GM23338 (cell line): ENCODE measurements at regions not wholly inside any gene's neighbourhood (a gene's known extent, or its start where the extent isn't known, plus 50 kb on each side); places are given as distances from the start of the nearest gene placed in this dataset.

ENCODE experiments used
- ATAC-seq: fragments of 200-7000 bp; cut with Tn5 transposase; 3 replicates; pipeline ENCODE4 v1.9.1; 2020
- DNase-seq: peaks from one replicate; pipeline ENCODE4 v3.0.0-alpha.2; 2015; ENCODE audit warnings: low spot score
- H2AFZ ChIP-seq: fragments of 200-600 bp; sonication (generic); 2 replicates; pipeline ENCODE4 v1.8.0; 2016; ENCODE audit warnings: antibody characterized with exemption, mild to moderate bottlenecking, moderate library complexity
- H3F3A ChIP-seq: fragments of 200-600 bp; sonication (generic); replicated peaks from 2 replicates; pipeline ENCODE4 v1.8.0; 2017; ENCODE audit warnings: antibody characterized with exemption, mixed run types, low read depth
- H3K27ac ChIP-seq: fragments of 200-600 bp; sonication (generic); 2 replicates; pipeline ENCODE4 v1.6.1; 2016; ENCODE audit warnings: low read depth
- H3K27me3 ChIP-seq: fragments of 200-600 bp; sonication (generic); 2 replicates; pipeline ENCODE4 v1.8.0; 2016; ENCODE audit warnings: mild to moderate bottlenecking, mixed run types, moderate library complexity; ENCODE audit not compliant: insufficient read depth
- H3K36me3 ChIP-seq: fragments of 200-600 bp; sonication (generic); 2 replicates; pipeline ENCODE4 v1.8.0; 2016; ENCODE audit warnings: mild to moderate bottlenecking; ENCODE audit not compliant: insufficient read depth
- H3K4me1 ChIP-seq: fragments of 200-600 bp; sonication (generic); 2 replicates; pipeline ENCODE4 v1.8.0; 2016; ENCODE audit warnings: mild to moderate bottlenecking, moderate library complexity; ENCODE audit not compliant: insufficient read depth
- H3K4me2 ChIP-seq: fragments of 200-600 bp; sonication (generic); 2 replicates; pipeline ENCODE4 v1.7.1; 2017; ENCODE audit warnings: mixed run types
- H3K4me3 ChIP-seq: fragments of 200-600 bp; sonication (generic); 2 replicates; pipeline ENCODE4 v1.6.1; 2016; ENCODE audit warnings: mixed run types
- H3K79me2 ChIP-seq: fragments of 200-600 bp; sonication (generic); replicated peaks from 2 replicates; pipeline ENCODE4 v1.8.0; 2017; ENCODE audit warnings: mild to moderate bottlenecking; ENCODE audit not compliant: insufficient read depth
- H3K9me2 ChIP-seq: fragments of 200-600 bp; sonication (generic); 2 replicates; pipeline ENCODE4 v1.8.0; 2017; ENCODE audit not compliant: insufficient read depth
- H4K20me1 ChIP-seq: fragments of 200-600 bp; sonication (generic); replicated peaks from 2 replicates; pipeline ENCODE4 v1.8.0; 2017; ENCODE audit warnings: mild to moderate bottlenecking; ENCODE audit not compliant: insufficient read depth
- H3K27ac Mint-ChIP-seq: 2 replicates; pipeline ENCODE4 v1.8.0; 2020; ENCODE audit warnings: inconsistent platforms, mild to moderate bottlenecking, moderate library complexity, mixed read lengths
- H3K27me3 Mint-ChIP-seq: 3 replicates; pipeline ENCODE4 v1.8.0; 2022; ENCODE audit warnings: low read depth, mild to moderate bottlenecking, moderate library complexity, mixed read lengths, inconsistent platforms; ENCODE audit not compliant: insufficient read depth, poor library complexity
- H3K36me3 Mint-ChIP-seq: 3 replicates; pipeline ENCODE4 v1.8.0; 2021; ENCODE audit warnings: low read depth, mild to moderate bottlenecking, inconsistent platforms, moderate library complexity, mixed read lengths
- H3K4me1 Mint-ChIP-seq: 3 replicates; pipeline ENCODE4 v1.8.0; 2020; ENCODE audit warnings: mild to moderate bottlenecking, inconsistent platforms, mixed read lengths
- H3K4me3 Mint-ChIP-seq: 3 replicates; pipeline ENCODE4 v1.8.0; 2021; ENCODE audit warnings: moderate library complexity, mild to moderate bottlenecking, inconsistent platforms, mixed read lengths
- H3K9me3 Mint-ChIP-seq: 3 replicates; pipeline ENCODE4 v1.8.0; 2020; ENCODE audit warnings: moderate library complexity, mild to moderate bottlenecking, inconsistent platforms, mixed read lengths
- CREB1 ChIP-seq: fragments of 250-450 bp; sonication (Bioruptor Pico); IDR thresholded peaks from 2 replicates; pipeline ENCODE4 v1.5.0; 2020; ENCODE audit warnings: low read depth, mild to moderate bottlenecking, moderate library complexity
- CTCF ChIP-seq, 2 experiments: fragments of 200-600 bp in 1 of 2; sonication (generic) in 1 of 2; conservative IDR thresholded peaks; 2 replicates each; pipeline versions ENCODE4 v1.5.1 to v1.6.1; 2016 to 2017; ENCODE audit warnings: antibody characterized with exemption in 2 of 2, low read depth in 2 of 2, mild to moderate bottlenecking in 2 of 2, moderate library complexity in 1 of 2
- ETS1 ChIP-seq: IDR thresholded peaks from 2 replicates; pipeline ENCODE4 v1.6.1; 2016; ENCODE audit warnings: antibody characterized with exemption
- EZH2 ChIP-seq: fragments of 200-600 bp; sonication (generic); IDR thresholded peaks from one replicate; pipeline ENCODE4 v1.8.0; 2017; ENCODE audit warnings: antibody characterized with exemption, mild to moderate bottlenecking, low read depth; ENCODE audit not compliant: unreplicated experiment
- EZH2phosphoT487 ChIP-seq: fragments of 200-600 bp; sonication (generic); IDR thresholded peaks from one replicate; pipeline ENCODE4 v1.8.1; 2018; ENCODE audit warnings: antibody characterized with exemption; ENCODE audit not compliant: unreplicated experiment
- JUNB ChIP-seq: IDR thresholded peaks from one replicate; pipeline ENCODE4 v1.6.1; 2016; ENCODE audit warnings: antibody characterized with exemption; ENCODE audit not compliant: unreplicated experiment
- NANOG ChIP-seq: IDR thresholded peaks from 2 replicates; pipeline ENCODE4 v1.6.1; 2016; ENCODE audit warnings: antibody characterized with exemption, borderline replicate concordance
- POLR2AphosphoS5 ChIP-seq: IDR thresholded peaks from 2 replicates; pipeline ENCODE4 v1.6.1; 2016; ENCODE audit warnings: antibody characterized with exemption, low read depth
- REST ChIP-seq: IDR thresholded peaks from one replicate; pipeline ENCODE4 v1.6.1; 2018; ENCODE audit warnings: antibody characterized with exemption; ENCODE audit not compliant: unreplicated experiment
- STAT1 ChIP-seq: IDR thresholded peaks from one replicate; pipeline ENCODE4 v1.6.1; 2016; ENCODE audit warnings: antibody characterized with exemption; ENCODE audit not compliant: unreplicated experiment
- ZNF114 ChIP-seq: fragments of 250-450 bp; sonication (Bioruptor Pico); IDR thresholded peaks from 2 replicates; pipeline ENCODE4 v1.5.0; 2020; ENCODE audit warnings: mild to moderate bottlenecking, moderate library complexity
- ZNF331 ChIP-seq: fragments of 250-450 bp; sonication (Bioruptor Pico); IDR thresholded peaks from 2 replicates; pipeline ENCODE4 v1.5.0; 2020; ENCODE audit warnings: low read depth, mild to moderate bottlenecking, moderate library complexity
- ZNF462 ChIP-seq: fragments of 250-450 bp; sonication (Bioruptor Pico); IDR thresholded peaks from 2 replicates; pipeline ENCODE4 v1.5.0; 2020; ENCODE audit warnings: mild to moderate bottlenecking, moderate library complexity

GRCh38 chr10:128456271-128456670 is 330.0 kb upstream of the MKI67 start (continued):
- TF ChIP-seq NANOG, result no peak

GRCh38 chr10:128457136-128457535 is 330.9 kb upstream of the MKI67 start:
- Histone ChIP-seq H4K20me1 (no peaks in the 10 kb centered on the region), H3K4me1 (no peaks in the 10 kb centered on the region), H3K27me3 (no peaks in the 10 kb centered on the region), H2AFZ (no peak overlapping the region), H3K36me3 (no peaks in the 10 kb centered on the region), H3F3A (no peaks in the 10 kb centered on the region), H3K4me2 (no peak overlapping the region), H3K79me2 (no peaks in the 10 kb centered on the region), H3K9me2 (no peaks in the 10 kb centered on the region), H3K27ac (no peak overlapping the region), H3K4me3 (no peak overlapping the region)
- TF ChIP-seq NANOG, result no peak
- TF ChIP-seq STAT1, result no peak
- no peak for TF ChIP-seq ETS1
- TF ChIP-seq POLR2AphosphoS5, result no peak
- no peak for TF ChIP-seq EZH2
- no peak for TF ChIP-seq CTCF (conservative IDR thresholded peaks at IDR 0.05; ENCODE audit: low read depth in 2 of 2)
- no peak for TF ChIP-seq ZNF462 (CRISPR knock-in tag)
- TF ChIP-seq REST, result no peak
- no peak for TF ChIP-seq ZNF114 (CRISPR knock-in tag)
- no peak for TF ChIP-seq JUNB
- no peak for TF ChIP-seq CREB1 (CRISPR knock-in tag)
- no peak for TF ChIP-seq ZNF331
- no peak for TF ChIP-seq EZH2phosphoT487
- no peak overlapping the region for H3K27ac Mint-ChIP-seq
- peaks cover 10% of the 10 kb centered on the region for H3K4me1 Mint-ChIP-seq
- no peaks in the 10 kb centered on the region for H3K36me3 Mint-ChIP-seq
- peaks cover 6% of the 10 kb centered on the region for H3K27me3 Mint-ChIP-seq
- ATAC-seq (no peak), DNase-seq (no peak)
- H3K9me3 Mint-ChIP-seq, result no peaks in the 10 kb centered on the region
- H3K4me3 Mint-ChIP-seq, result no peak overlapping the region
